ENCODE measurements at regions not wholly inside any gene's neighbourhood (a gene's known extent, or its start where the extent isn't known, plus 50 kb on each side); places are given as distances from the start of the nearest gene placed in this dataset.

GRCh38 chr5:121748686-121749085, 103.0 kb upstream of the FTMT start:
- no peaks in the 10 kb centered on the region for H3K27me3 Mint-ChIP-seq
- intact Hi-C loops (cut with micrococcal nuclease) = no loop called here
- ATAC-seq (ENCODE audit: low read depth) = no peak
- no peaks in the 10 kb centered on the region for H3K9me3 Mint-ChIP-seq (ENCODE audit: insufficient read depth)
- TF ChIP-seq EZH2 (IDR thresholded peaks at IDR 0.05; ENCODE audit: borderline replicate concordance, insufficient read depth, low read depth, low read length, poor library complexity, severe bottlenecking) (no peak), CTCF (IDR thresholded peaks at IDR 0.05) (no peak)
- H3K27ac Mint-ChIP-seq = no peak overlapping the region
- H3K4me1 Mint-ChIP-seq = no peaks in the 10 kb centered on the region
- H3K4me2 ChIP-seq (replicated peaks; ENCODE audit: low read depth, low read length, poor library complexity, severe bottlenecking) = no peak overlapping the region
- no peaks in the 10 kb centered on the region for H4K20me1 ChIP-seq (ENCODE audit: control insufficient read depth, insufficient read depth, low read length, poor library complexity, severe bottlenecking)
- no peak overlapping the region for H2AFZ ChIP-seq (ENCODE audit: insufficient read depth, low read depth, low read length, poor library complexity, severe bottlenecking)
- no peak overlapping the region for H3K27ac ChIP-seq (ENCODE audit: low read length in 2 of 2)
- no peaks in the 10 kb centered on the region for H3K36me3 ChIP-seq (replicated peaks in 1 of 2; ENCODE audit: control extremely low read depth in 1 of 2, control insufficient read depth in 1 of 2, extremely low read depth in 1 of 2, insufficient read depth in 2 of 2, low read length in 1 of 2)
- no peaks in the 10 kb centered on the region for H3K27me3 ChIP-seq (replicated peaks in 1 of 4; ENCODE audit: control extremely low read depth in 1 of 4, control insufficient read depth in 3 of 4, insufficient read depth in 4 of 4, low read length in 3 of 4)
- ChIA-PET CTCF (no interaction called here), POLR2A (no interaction called here)
- H3K9me3 ChIP-seq (ENCODE audit: control extremely low read depth in 1 of 3, control insufficient read depth in 2 of 3, insufficient read depth in 1 of 3, low read length in 2 of 3) = no peaks in the 10 kb centered on the region
- no peaks in the 10 kb centered on the region for H3K4me1 ChIP-seq (ENCODE audit: control insufficient read depth in 2 of 2, insufficient read depth in 2 of 2, low read length in 2 of 2)
- H3K79me2 ChIP-seq (ENCODE audit: control insufficient read depth, insufficient read depth, low read length) = no peaks in the 10 kb centered on the region
- H3K4me3 ChIP-seq (ENCODE audit: control extremely low read depth in 1 of 5, extremely low read depth in 1 of 5, insufficient read depth in 1 of 5, low read depth in 2 of 5, low read length in 4 of 5) = no peak overlapping the region
- no peak overlapping the region for H3K4me3 Mint-ChIP-seq
- DNase-seq = no peak
- no peak overlapping the region for H3K9ac ChIP-seq (ENCODE audit: low read length)

GRCh38 chr5:121752149-121752548, 99.5 kb upstream of the FTMT start:
- H2AFZ ChIP-seq (ENCODE audit: insufficient read depth, low read depth, low read length, poor library complexity, severe bottlenecking) = no peak overlapping the region
- TF ChIP-seq EZH2 (IDR thresholded peaks at IDR 0.05; ENCODE audit: borderline replicate concordance, insufficient read depth, low read depth, low read length, poor library complexity, severe bottlenecking) (no peak), CTCF (IDR thresholded peaks at IDR 0.05) (no peak)
- WGBS (ENCODE audit: insufficient coverage) = no CpG with 5 or more reads among the region's 1 CpG
- H3K9ac ChIP-seq (ENCODE audit: low read length) = no peak overlapping the region
- no peaks in the 10 kb centered on the region for H3K9me3 Mint-ChIP-seq (ENCODE audit: insufficient read depth)
- intact Hi-C loops (cut with micrococcal nuclease) = no loop called here
- H3K4me3 Mint-ChIP-seq = no peak overlapping the region
- CTCF ChIA-PET = no interaction called here
- ATAC-seq (ENCODE audit: low read depth) (no peak), DNase-seq (no peak)
- H3K79me2 ChIP-seq (ENCODE audit: control insufficient read depth, insufficient read depth, low read length) = no peaks in the 10 kb centered on the region
- H3K27me3 Mint-ChIP-seq = no peaks in the 10 kb centered on the region
- H3K36me3 ChIP-seq (replicated peaks in 1 of 2; ENCODE audit: control extremely low read depth in 1 of 2, control insufficient read depth in 1 of 2, extremely low read depth in 1 of 2, insufficient read depth in 2 of 2, low read length in 1 of 2) = no peaks in the 10 kb centered on the region
- POLR2A ChIA-PET = no interaction called here
- H3K27me3 ChIP-seq (replicated peaks in 1 of 4; ENCODE audit: control extremely low read depth in 1 of 4, control insufficient read depth in 3 of 4, insufficient read depth in 4 of 4, low read length in 3 of 4) = no peaks in the 10 kb centered on the region
- no peaks in the 10 kb centered on the region for H3K9me3 ChIP-seq (ENCODE audit: control extremely low read depth in 1 of 3, control insufficient read depth in 2 of 3, insufficient read depth in 1 of 3, low read length in 2 of 3)
- no peaks in the 10 kb centered on the region for H3K4me1 Mint-ChIP-seq
- no peak overlapping the region for H3K27ac Mint-ChIP-seq
- no peak overlapping the region for H3K27ac ChIP-seq (ENCODE audit: low read length in 2 of 2)
- H3K4me3 ChIP-seq (ENCODE audit: control extremely low read depth in 1 of 5, extremely low read depth in 1 of 5, insufficient read depth in 1 of 5, low read depth in 2 of 5, low read length in 4 of 5) = no peak overlapping the region
- H4K20me1 ChIP-seq (ENCODE audit: control insufficient read depth, insufficient read depth, low read length, poor library complexity, severe bottlenecking) = no peaks in the 10 kb centered on the region
- H3K4me2 ChIP-seq (replicated peaks; ENCODE audit: low read depth, low read length, poor library complexity, severe bottlenecking) = no peak overlapping the region
- no peaks in the 10 kb centered on the region for H3K4me1 ChIP-seq (ENCODE audit: control insufficient read depth in 2 of 2, insufficient read depth in 2 of 2, low read length in 2 of 2)

Measured in B cell (primary cell).